NCI-H2227 (cell line): ENCODE measurements at regions not wholly inside any gene's neighbourhood (a gene's known extent, or its start where the extent isn't known, plus 50 kb on each side); places are given as distances from the start of the nearest gene placed in this dataset.

Experiments
- DNase-seq: peaks from one replicate; lab custom pipeline; 2025; ENCODE audit not compliant: unreplicated experiment; lab: John Stamatoyannopoulos, UW

DNA sequence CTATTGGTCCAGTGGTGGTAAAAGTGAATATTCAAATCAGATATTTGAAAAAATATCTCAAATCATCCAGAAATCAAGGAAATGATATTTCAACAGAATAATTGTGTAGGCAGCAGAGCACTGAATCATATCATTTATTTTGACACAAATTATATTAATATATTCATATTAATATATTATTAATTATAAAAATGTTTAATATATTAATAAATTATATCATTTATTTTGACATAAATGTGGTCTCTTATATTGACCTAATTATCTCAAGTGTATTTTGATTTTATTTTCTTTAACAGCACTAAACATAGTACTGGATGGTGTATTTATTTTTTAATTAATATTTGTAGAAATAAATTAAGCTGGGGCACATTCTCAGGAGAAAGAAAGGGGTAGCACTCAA lies 257.7 kb upstream of the THBS1 start:
- no peak for DNase-seq

GRCh38 chr15:39323706-39324105 lies 257.2 kb upstream of the THBS1 start:
- no peak for DNase-seq

GRCh38 chr15:39326306-39326975 lies 254.4 kb upstream of the THBS1 start:
- no peak for DNase-seq

DNA sequence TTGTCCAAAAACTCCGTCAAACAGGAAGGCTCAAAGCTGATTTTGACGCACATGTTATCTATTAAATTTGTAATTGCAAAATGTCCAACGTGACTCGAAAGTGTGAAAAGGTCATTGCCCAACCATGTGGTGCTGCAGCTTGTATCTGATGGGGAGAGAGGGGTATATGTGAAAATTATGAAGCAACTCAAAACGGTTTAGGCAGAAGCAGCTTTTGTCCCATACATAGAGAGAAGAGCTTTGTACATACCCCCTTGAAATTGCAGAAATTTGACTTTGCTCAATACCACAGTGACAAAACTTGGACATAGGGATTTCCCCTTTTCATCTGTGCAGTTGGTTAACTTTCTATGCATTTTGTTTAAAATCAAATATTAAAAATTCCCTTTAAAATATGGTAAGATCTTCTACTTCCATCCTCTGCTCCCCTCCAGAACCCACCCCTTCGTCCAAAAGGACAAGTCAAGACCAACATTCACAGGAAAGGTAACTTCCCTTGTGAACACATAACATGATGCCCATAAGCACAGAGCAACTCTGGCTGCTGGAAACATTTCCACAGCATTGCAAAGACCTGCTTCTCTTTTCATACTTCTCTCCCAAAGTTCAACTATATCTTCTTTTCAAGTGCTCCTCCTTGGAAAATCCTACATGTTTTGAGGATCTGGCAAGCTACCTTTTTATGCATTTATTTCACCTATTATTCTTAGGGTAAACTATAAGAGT lies 253.7 kb upstream of the THBS1 start:
- DNase-seq, result no peak

GRCh38 chr15:39330061-39330460 lies 250.8 kb upstream of the THBS1 start:
- DNase-seq, result no peak

DNA sequence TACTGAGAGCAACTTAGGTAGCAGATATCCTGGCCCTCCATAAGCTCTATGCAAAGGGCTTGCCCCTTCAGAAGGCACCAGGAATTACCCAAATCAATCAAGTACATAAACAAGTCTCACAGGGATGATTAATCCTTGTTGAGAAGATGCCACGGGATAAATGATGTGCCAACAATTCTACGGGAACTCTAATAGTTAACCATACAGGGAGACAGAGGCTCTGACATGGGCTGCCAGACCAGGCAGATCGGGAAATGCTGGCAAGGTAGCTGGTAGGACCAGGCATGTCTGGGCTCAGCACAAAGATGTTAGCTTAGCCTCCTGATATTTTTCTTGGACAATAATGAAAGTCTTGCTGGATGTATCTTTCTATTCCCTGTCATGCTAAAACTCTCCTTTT lies 249.3 kb upstream of the THBS1 start:
- no peak for DNase-seq

- DNase-seq, result no peak
Measured at GRCh38 chr15:39332846-39333245, 248.0 kb upstream of the THBS1 start.

DNA sequence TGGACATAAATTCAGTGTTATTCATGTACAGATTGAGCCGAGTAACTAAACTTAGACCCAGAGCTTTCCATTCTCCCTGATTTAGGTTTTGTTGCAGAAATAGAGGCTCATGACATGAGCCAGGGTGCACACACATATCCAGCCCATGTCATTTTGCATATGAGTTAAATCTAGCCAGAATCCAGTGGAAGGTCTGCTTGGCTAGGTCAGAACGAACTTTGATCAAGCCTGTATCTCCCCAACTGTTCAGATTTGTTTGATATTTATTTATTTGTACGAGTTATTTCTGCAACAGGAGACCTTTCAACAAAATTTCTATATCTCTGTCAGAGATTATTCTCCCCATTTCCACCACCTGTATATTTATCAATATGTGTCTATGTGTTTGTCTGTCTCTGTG lies 247.5 kb upstream of the THBS1 start:
- no peak for DNase-seq

DNA sequence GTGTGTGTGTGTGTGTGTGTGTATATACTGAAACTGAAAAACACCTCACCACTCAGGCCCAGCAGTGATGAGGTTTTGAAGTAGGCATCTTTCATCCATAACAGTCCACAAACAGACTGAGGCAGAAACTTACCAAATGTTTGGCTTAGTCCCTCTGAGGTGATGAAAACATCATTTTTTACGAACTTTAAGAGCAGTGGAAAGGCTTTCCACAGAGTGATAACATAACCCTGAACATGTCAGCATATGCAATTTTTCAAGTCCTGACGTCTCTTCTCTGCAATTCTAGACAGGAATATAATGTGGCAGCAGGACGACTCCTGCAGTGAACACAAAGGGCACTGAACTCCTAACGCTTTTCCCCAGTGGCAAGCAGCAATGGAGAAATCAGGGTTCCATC lies 247.0 kb upstream of the THBS1 start:
- no peak for DNase-seq

- no peak for DNase-seq
Measured at GRCh38 chr15:39336926-39337325, 244.0 kb upstream of the THBS1 start.

DNA sequence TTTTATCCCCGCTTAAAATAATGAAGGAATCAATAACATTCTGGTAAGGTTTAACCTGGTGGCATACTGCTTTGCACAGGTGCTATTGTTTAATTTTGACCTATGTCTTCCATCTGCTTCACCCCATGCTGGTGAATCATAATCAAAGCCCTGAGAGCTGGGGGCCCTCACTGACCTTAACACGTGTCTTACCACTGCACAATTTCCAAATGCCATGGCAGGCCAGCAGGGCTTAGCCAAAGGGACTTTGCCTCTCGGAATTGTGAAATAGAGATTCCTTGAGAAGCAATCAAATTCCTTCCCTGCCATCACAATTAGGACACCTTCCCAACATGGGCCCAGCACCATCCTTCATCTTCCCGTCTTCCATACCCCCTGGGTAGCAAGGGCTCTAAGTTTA lies 242.6 kb upstream of the THBS1 start:
- peak; percentile 8 for DNase-seq

DNA sequence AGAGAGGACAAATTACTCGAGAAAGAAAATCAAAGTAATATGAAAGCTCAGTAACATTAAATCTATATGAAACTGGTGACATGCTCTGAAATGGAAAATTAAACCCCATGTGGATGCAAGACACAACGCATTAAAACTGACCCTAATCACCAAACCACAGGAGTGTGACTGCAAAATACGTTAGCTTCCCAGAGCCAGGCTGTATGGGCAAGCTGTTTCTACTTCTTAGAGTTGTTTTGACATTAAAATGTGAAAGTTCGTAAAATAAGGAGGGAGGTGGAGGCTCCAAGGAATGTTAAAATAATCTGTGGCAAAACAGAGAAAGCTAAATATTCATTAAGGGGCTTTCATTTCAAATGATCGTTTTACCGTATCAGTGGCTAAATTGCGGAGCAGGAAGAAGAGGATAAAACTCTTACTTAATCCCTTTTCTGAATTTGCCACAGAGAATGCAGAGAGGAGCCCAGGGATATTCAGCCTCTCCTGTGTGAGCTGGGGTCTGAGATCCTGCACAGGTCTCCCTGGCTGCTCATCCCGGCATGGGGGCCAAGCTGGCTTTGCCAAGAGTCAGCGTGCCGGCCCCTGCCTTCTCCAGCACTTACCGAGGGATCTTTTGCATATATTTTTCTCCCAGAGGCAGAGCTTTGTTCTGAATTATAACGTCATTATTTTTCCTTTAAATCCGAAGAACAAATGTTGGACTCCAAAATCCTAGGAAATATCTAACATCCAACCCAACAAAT lies 239.8 kb upstream of the THBS1 start:
- DNase-seq, result no peak

GRCh38 chr15:39344662-39345141 lies 236.2 kb upstream of the THBS1 start:
- DNase-seq, result no peak

DNA sequence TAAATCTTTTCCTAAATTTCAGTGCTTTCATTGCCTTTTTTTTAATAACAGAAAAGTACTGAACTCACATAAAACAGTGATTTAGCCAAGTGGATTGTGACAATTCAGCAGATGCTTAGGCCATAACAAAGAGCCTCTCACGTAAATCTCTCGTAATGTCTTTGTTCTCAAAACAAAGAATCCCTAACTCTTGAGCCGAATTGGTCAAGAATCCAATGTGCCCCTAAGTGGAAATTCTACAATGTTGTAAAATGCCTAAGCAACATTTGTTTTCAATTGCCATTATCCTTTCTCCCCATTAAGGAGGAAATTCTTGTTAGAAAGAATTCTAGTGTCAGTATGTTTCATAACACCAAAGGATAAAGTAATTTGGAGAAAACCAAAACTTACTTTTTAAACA lies 235.7 kb upstream of the THBS1 start:
- no peak for DNase-seq

- DNase-seq, result no peak
Measured at GRCh38 chr15:39347453-39347852, 233.4 kb upstream of the THBS1 start.

DNA sequence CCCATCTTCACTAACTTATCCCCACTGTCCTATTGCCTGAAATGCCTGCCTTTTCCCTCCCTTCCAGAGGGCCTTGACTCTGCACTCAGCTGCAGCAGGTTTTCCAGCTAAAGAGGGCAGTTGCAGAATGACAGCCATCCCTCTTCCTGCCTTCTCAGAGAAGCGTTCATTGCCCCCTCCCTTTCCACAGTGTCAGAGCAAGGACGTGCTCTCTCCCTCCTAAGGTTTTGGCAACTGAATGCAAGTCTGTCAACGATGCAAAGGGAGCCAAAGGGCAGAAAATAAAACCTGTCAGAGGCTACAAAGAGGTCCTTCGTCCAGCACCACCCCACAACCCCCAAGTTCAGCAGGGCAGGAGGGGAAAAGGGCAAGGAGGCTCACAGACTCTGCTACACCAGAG lies 230.1 kb upstream of the THBS1 start:
- no peak for DNase-seq

DNA sequence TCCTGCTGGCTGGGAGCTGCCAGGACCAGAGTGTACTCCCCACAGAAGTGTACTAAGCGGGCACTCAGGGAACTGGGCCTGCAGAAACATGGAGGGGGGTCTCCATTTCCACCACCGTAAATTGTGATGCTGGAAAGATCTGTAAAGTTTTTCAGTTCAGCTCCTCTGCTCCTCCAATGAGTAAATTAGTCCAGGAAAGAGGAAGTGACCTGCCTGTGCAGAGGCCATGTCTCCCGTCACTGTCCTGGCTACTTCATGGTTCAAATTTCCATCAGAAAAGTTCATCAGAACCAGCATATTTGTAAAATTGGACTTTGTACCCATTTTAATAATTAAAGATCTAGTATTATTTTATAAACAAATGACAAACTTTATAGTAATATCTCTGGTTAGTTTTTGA lies 226.7 kb upstream of the THBS1 start:
- no peak for DNase-seq

GRCh38 chr15:39357480-39358268 lies 223.2 kb upstream of the THBS1 start:
- DNase-seq, result no peak

GRCh38 chr15:39358441-39359041 lies 222.3 kb upstream of the THBS1 start:
- no peak for DNase-seq

DNA sequence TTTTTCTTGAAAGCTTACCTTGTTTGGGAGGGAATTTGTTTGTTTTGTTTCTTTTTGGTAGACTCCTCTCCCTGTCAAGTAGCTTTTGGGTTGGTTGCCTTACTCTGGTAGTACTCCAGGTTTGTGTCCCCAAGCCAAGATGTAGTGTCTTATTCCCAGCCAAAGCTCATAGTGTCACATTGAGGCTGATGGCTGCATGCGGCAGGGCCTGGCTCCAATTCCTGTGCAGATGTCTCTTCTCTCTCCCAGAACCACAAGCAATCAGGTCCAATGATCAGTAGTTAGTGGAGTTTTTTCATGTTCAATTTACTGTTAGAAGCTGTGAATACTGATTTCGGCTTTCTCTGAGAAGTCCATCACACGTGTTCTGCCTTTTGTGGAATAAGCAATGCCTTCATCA lies 221.1 kb upstream of the THBS1 start:
- DNase-seq, result no peak

GRCh38 chr15:39360452-39360851 lies 220.4 kb upstream of the THBS1 start:
- DNase-seq, result no peak
